ENCODE measurements at regions not wholly inside any gene's neighbourhood (a gene's known extent, or its start where the extent isn't known, plus 50 kb on each side); places are given as distances from the start of the nearest gene placed in this dataset.

DNA sequence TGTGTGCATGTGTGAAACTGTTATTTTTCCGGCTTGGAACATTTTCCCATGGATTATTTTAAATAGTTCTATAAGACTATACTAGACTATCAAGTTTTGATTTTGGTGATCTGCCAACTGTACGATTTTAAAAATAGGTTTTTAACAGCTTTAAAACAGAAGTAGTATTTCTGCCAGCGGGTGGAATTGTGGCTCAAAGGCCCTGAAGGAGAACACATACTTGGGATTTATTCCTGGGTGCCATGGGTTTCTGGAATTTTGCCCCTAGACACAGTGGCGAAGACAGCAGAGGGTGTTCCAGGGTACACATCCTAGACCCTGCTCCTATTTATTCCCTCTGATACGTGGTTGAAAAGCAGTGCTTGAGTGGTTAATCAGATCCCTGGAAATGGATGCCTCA, 81.7 kb upstream of the IPO9 start:
- TF ChIP-seq, protein P1, sequence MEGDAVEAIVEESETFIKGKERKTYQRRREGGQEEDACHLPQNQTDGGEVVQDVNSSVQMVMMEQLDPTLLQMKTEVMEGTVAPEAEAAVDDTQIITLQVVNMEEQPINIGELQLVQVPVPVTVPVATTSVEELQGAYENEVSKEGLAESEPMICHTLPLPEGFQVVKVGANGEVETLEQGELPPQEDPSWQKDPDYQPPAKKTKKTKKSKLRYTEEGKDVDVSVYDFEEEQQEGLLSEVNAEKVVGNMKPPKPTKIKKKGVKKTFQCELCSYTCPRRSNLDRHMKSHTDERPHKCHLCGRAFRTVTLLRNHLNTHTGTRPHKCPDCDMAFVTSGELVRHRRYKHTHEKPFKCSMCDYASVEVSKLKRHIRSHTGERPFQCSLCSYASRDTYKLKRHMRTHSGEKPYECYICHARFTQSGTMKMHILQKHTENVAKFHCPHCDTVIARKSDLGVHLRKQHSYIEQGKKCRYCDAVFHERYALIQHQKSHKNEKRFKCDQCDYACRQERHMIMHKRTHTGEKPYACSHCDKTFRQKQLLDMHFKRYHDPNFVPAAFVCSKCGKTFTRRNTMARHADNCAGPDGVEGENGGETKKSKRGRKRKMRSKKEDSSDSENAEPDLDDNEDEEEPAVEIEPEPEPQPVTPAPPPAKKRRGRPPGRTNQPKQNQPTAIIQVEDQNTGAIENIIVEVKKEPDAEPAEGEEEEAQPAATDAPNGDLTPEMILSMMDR (IDR thresholded peaks at IDR 0.05 in 4 of 5, conservative IDR thresholded peaks at IDR 0.05 in 1 of 5) = no peak
- TF ChIP-seq POLR2A (IDR thresholded peaks at IDR 0.05) = no peak
